ENCODE measurements at regions not wholly inside any gene's neighbourhood (a gene's known extent, or its start where the extent isn't known, plus 50 kb on each side); places are given as distances from the start of the nearest gene placed in this dataset.

DNA sequence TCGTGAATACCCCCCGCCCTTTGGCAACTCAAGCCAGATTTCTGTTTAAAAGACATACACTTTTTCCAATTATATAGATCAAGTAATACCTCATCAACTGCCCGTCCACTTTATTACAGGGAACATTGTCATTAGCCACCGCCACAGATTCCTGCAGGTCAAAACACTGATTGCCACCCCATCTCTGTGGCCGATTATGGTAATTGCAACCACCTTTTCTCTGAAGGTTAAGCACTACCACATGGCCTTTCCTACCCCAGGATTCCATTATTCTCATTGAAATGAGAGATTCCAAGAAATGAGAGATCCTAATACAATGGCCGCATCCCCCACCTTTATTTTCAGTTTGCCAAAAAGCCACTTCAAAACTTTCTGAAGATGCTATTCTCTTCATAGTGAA, 478.8 kb upstream of the HSF2 start:
- TF ChIP-seq, protein P1, sequence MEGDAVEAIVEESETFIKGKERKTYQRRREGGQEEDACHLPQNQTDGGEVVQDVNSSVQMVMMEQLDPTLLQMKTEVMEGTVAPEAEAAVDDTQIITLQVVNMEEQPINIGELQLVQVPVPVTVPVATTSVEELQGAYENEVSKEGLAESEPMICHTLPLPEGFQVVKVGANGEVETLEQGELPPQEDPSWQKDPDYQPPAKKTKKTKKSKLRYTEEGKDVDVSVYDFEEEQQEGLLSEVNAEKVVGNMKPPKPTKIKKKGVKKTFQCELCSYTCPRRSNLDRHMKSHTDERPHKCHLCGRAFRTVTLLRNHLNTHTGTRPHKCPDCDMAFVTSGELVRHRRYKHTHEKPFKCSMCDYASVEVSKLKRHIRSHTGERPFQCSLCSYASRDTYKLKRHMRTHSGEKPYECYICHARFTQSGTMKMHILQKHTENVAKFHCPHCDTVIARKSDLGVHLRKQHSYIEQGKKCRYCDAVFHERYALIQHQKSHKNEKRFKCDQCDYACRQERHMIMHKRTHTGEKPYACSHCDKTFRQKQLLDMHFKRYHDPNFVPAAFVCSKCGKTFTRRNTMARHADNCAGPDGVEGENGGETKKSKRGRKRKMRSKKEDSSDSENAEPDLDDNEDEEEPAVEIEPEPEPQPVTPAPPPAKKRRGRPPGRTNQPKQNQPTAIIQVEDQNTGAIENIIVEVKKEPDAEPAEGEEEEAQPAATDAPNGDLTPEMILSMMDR (conservative IDR thresholded peaks at IDR 0.05 in 1 of 2, IDR thresholded peaks at IDR 0.05 in 1 of 2; ENCODE audit: extremely low read depth in 1 of 2, insufficient read depth in 1 of 2, low read depth in 1 of 2, low read length in 2 of 2), result no peak
- no peak for TF ChIP-seq EZH2 (IDR thresholded peaks at IDR 0.05; ENCODE audit: borderline replicate concordance, low read length)
